ENCODE measurements at regions not wholly inside any gene's neighbourhood (a gene's known extent, or its start where the extent isn't known, plus 50 kb on each side); places are given as distances from the start of the nearest gene placed in this dataset.

DNA sequence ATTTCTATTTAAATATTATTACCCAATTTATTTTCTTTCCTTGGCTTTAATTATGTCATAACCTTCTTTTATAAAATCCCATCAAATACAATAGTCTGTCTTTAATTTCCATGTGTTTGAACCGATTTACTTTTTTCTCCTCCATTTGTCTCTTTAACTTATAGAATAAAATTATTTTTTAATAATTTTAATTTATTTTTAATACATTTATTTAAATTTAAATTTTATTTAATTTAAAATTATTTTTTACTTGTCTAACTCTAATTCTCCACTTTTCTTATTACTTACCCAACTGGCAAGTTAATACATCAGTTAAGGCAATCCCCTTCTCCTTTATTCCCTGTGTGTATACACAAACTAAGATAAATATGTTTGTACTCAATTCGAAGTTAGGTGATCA is 817.6 kb upstream of the NR2F2 start (continued):
- TF ChIP-seq, protein P1, sequence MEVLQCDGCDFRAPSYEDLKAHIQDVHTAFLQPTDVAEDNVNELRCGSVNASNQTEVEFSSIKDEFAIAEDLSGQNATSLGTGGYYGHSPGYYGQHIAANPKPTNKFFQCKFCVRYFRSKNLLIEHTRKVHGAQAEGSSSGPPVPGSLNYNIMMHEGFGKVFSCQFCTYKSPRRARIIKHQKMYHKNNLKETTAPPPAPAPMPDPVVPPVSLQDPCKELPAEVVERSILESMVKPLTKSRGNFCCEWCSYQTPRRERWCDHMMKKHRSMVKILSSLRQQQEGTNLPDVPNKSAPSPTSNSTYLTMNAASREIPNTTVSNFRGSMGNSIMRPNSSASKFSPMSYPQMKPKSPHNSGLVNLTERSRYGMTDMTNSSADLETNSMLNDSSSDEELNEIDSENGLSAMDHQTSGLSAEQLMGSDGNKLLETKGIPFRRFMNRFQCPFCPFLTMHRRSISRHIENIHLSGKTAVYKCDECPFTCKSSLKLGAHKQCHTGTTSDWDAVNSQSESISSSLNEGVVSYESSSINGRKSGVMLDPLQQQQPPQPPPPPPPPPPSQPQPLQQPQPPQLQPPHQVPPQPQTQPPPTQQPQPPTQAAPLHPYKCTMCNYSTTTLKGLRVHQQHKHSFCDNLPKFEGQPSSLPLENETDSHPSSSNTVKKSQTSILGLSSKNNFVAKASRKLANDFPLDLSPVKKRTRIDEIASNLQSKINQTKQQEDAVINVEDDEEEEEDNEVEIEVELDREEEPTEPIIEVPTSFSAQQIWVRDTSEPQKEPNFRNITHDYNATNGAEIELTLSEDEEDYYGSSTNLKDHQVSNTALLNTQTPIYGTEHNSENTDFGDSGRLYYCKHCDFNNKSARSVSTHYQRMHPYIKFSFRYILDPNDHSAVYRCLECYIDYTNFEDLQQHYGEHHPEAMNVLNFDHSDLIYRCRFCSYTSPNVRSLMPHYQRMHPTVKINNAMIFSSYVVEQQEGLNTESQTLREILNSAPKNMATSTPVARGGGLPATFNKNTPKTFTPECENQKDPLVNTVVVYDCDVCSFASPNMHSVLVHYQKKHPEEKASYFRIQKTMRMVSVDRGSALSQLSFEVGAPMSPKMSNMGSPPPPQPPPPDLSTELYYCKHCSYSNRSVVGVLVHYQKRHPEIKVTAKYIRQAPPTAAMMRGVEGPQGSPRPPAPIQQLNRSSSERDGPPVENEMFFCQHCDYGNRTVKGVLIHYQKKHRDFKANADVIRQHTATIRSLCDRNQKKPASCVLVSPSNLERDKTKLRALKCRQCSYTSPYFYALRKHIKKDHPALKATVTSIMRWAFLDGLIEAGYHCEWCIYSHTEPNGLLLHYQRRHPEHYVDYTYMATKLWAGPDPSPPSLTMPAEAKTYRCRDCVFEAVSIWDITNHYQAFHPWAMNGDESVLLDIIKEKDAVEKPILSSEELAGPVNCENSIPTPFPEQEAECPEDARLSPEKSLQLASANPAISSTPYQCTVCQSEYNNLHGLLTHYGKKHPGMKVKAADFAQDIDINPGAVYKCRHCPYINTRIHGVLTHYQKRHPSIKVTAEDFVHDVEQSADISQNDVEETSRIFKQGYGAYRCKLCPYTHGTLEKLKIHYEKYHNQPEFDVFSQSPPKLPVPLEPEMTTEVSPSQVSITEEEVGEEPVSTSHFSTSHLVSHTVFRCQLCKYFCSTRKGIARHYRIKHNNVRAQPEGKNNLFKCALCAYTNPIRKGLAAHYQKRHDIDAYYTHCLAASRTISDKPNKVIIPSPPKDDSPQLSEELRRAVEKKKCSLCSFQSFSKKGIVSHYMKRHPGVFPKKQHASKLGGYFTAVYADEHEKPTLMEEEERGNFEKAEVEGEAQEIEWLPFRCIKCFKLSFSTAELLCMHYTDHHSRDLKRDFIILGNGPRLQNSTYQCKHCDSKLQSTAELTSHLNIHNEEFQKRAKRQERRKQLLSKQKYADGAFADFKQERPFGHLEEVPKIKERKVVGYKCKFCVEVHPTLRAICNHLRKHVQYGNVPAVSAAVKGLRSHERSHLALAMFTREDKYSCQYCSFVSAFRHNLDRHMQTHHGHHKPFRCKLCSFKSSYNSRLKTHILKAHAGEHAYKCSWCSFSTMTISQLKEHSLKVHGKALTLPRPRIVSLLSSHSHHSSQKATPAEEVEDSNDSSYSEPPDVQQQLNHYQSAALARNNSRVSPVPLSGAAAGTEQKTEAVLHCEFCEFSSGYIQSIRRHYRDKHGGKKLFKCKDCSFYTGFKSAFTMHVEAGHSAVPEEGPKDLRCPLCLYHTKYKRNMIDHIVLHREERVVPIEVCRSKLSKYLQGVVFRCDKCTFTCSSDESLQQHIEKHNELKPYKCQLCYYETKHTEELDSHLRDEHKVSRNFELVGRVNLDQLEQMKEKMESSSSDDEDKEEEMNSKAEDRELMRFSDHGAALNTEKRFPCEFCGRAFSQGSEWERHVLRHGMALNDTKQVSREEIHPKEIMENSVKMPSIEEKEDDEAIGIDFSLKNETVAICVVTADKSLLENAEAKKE (CRISPR knock-in tag; IDR thresholded peaks at IDR 0.05), result no peak
- TF ChIP-seq STAT1 (IDR thresholded peaks at IDR 0.05; ENCODE audit: unreplicated experiment) (no peak), EZH2phosphoT487 (IDR thresholded peaks at IDR 0.05; ENCODE audit: unreplicated experiment) (no peak)

GRCh38 chr15:95519887-95520286 is 810.6 kb upstream of the NR2F2 start:
- Histone ChIP-seq H3K36me3 (ENCODE audit: insufficient read depth) (no peaks in the 10 kb centered on the region), H3F3A (replicated peaks; ENCODE audit: low read depth) (no peaks in the 10 kb centered on the region), H3K27ac (ENCODE audit: low read depth) (no peak overlapping the region), H3K4me2 (no peak overlapping the region), H3K9me2 (ENCODE audit: insufficient read depth) (no peaks in the 10 kb centered on the region), H3K79me2 (replicated peaks; ENCODE audit: insufficient read depth) (no peaks in the 10 kb centered on the region), H3K27me3 (ENCODE audit: insufficient read depth) (no peaks in the 10 kb centered on the region), H3K4me3 (no peak overlapping the region), H2AFZ (0 out of 2 replicates have a peak overlapping the region, but pooled peaks have one; percentile 43), H4K20me1 (replicated peaks; ENCODE audit: insufficient read depth) (no peaks in the 10 kb centered on the region), H3K4me1 (ENCODE audit: insufficient read depth) (no peaks in the 10 kb centered on the region)
- Mint-ChIP-seq H3K4me1 (peaks cover 3% of the 10 kb centered on the region), H3K36me3 (ENCODE audit: low read depth) (no peaks in the 10 kb centered on the region), H3K9me3 (no peaks in the 10 kb centered on the region), H3K27me3 (ENCODE audit: insufficient read depth, low read depth, poor library complexity) (peaks cover 2% of the 10 kb centered on the region), H3K27ac (no peak overlapping the region), H3K4me3 (no peak overlapping the region)
- no peak for DNase-seq (ENCODE audit: low spot score)
- no peak for TF ChIP-seq CREB1 (CRISPR knock-in tag; IDR thresholded peaks at IDR 0.05; ENCODE audit: low read depth)
- TF ChIP-seq EZH2 (IDR thresholded peaks at IDR 0.05; ENCODE audit: low read depth, unreplicated experiment), result no peak
- TF ChIP-seq JUNB (IDR thresholded peaks at IDR 0.05; ENCODE audit: unreplicated experiment), result no peak
- TF ChIP-seq EZH2phosphoT487 (IDR thresholded peaks at IDR 0.05; ENCODE audit: unreplicated experiment), result no peak
- no peak for TF ChIP-seq ETS1 (IDR thresholded peaks at IDR 0.05)
- no peak for TF ChIP-seq POLR2AphosphoS5 (IDR thresholded peaks at IDR 0.05; ENCODE audit: low read depth)
- TF ChIP-seq ZNF331 (CRISPR knock-in tag; IDR thresholded peaks at IDR 0.05; ENCODE audit: low read depth), result no peak
- TF ChIP-seq ZNF114 (CRISPR knock-in tag; IDR thresholded peaks at IDR 0.05), result no peak
- no peak for TF ChIP-seq CTCF (conservative IDR thresholded peaks at IDR 0.05; ENCODE audit: low read depth in 2 of 2)
- no peak for TF ChIP-seq STAT1 (IDR thresholded peaks at IDR 0.05; ENCODE audit: unreplicated experiment)
- no peak for ATAC-seq
